ENCODE measurements at regions not wholly inside any gene's neighbourhood (a gene's known extent, or its start where the extent isn't known, plus 50 kb on each side); places are given as distances from the start of the nearest gene placed in this dataset.
"Not testable (repeated sequence)": the region's sequence is repeated elsewhere in the genome, so short reads cannot be mapped to it uniquely, and the experiment has no call there.

- H3K27ac ChIP-seq: no peak overlapping the region
- H3K27me3 ChIP-seq: no peaks in the 10 kb centered on the region
- no peak for TF ChIP-seq POLR2A (IDR thresholded peaks at IDR 0.05)
- TF ChIP-seq POLR2AphosphoS5 (IDR thresholded peaks at IDR 0.05): no peak
- TF ChIP-seq CTCF (IDR thresholded peaks at IDR 0.05): no peak
- H3K4me3 ChIP-seq: no peak overlapping the region
- H3K36me3 ChIP-seq: no peaks in the 10 kb centered on the region
- no peaks in the 10 kb centered on the region for H3K4me1 ChIP-seq
- H3K9me3 ChIP-seq: peaks cover 0 to 6% of the 10 kb centered on the region in 2 donors
- intact Hi-C loops (cut with DNase I; ENCODE audit: low total_unique reads): no loop called here
- DNase-seq (ENCODE audit: low spot score in 2 of 2): no peak
Observed at GRCh38 chr2:146709004-146709403, 1135.8 kb upstream of the ACVR2A start.

- no peak for DNase-seq (ENCODE audit: low spot score in 2 of 2)
- intact Hi-C loops (cut with DNase I; ENCODE audit: low total_unique reads): no loop called here
- H3K27ac ChIP-seq: no peak overlapping the region
- H3K9me3 ChIP-seq: peaks cover 0 to 42% of the 10 kb centered on the region in 2 donors
- no peak overlapping the region for H3K4me3 ChIP-seq
- H3K36me3 ChIP-seq: no peaks in the 10 kb centered on the region
- no peaks in the 10 kb centered on the region for H3K4me1 ChIP-seq
- TF ChIP-seq POLR2AphosphoS5 (IDR thresholded peaks at IDR 0.05): no peak
- TF ChIP-seq CTCF (IDR thresholded peaks at IDR 0.05): no peak
- no peaks in the 10 kb centered on the region for H3K27me3 ChIP-seq
Observed at GRCh38 chr2:146701183-146701582, 1143.6 kb upstream of the ACVR2A start.

GRCh38 chr2:146697307-146697706, 1147.5 kb upstream of the ACVR2A start:
- DNase-seq (ENCODE audit: low spot score in 2 of 2): no peak
- intact Hi-C loops (cut with DNase I; ENCODE audit: low total_unique reads): no loop called here
- H3K4me3 ChIP-seq: no peak overlapping the region
- peaks cover 0 to 26% of the 10 kb centered on the region in 2 donors for H3K9me3 ChIP-seq
- no peaks in the 10 kb centered on the region for H3K27me3 ChIP-seq
- TF ChIP-seq POLR2A (IDR thresholded peaks at IDR 0.05) (no peak), CTCF (IDR thresholded peaks at IDR 0.05) (no peak), POLR2AphosphoS5 (IDR thresholded peaks at IDR 0.05) (no peak)
- no peak overlapping the region for H3K27ac ChIP-seq
- no peaks in the 10 kb centered on the region for H3K4me1 ChIP-seq
- H3K36me3 ChIP-seq: no peaks in the 10 kb centered on the region

- H3K36me3 ChIP-seq; H3K4me1 ChIP-seq; intact Hi-C loops (cut with DNase I; ENCODE audit: low total_unique reads); H3K27ac ChIP-seq; H3K4me3 ChIP-seq; DNase-seq (ENCODE audit: low spot score in 2 of 2); H3K27me3 ChIP-seq: not testable (repeated sequence)
- H3K9me3 ChIP-seq: peaks cover 0 to 21% of the 10 kb centered on the region in 2 donors
Observed at GRCh38 chr2:146696787-146697186, 1148.0 kb upstream of the ACVR2A start.

- DNase-seq (ENCODE audit: low spot score in 2 of 2): no peak
- no peaks in the 10 kb centered on the region for H3K4me1 ChIP-seq
- no peak overlapping the region for H3K4me3 ChIP-seq
- no peaks in the 10 kb centered on the region for H3K36me3 ChIP-seq
- H3K9me3 ChIP-seq: no peaks in the 10 kb centered on the region
- no peak for TF ChIP-seq POLR2A (IDR thresholded peaks at IDR 0.05)
- no peak for TF ChIP-seq POLR2AphosphoS5 (IDR thresholded peaks at IDR 0.05)
- no peak for TF ChIP-seq CTCF (IDR thresholded peaks at IDR 0.05)
- intact Hi-C loops (cut with DNase I; ENCODE audit: low total_unique reads): no loop called here
- no peaks in the 10 kb centered on the region for H3K27me3 ChIP-seq
- H3K27ac ChIP-seq: no peak overlapping the region
Observed at GRCh38 chr2:146681991-146682390, 1162.8 kb upstream of the ACVR2A start.

- no peak for TF ChIP-seq CTCF (IDR thresholded peaks at IDR 0.05)
- TF ChIP-seq POLR2AphosphoS5 (IDR thresholded peaks at IDR 0.05): no peak
- no peak for TF ChIP-seq POLR2A (IDR thresholded peaks at IDR 0.05)
- no peaks in the 10 kb centered on the region for H3K9me3 ChIP-seq
- no peaks in the 10 kb centered on the region for H3K4me1 ChIP-seq
- H3K36me3 ChIP-seq: no peaks in the 10 kb centered on the region
- H3K27me3 ChIP-seq: no peaks in the 10 kb centered on the region
- intact Hi-C loops (cut with DNase I; ENCODE audit: low total_unique reads): no loop called here
- H3K4me3 ChIP-seq: no peak overlapping the region
- no peak overlapping the region for H3K27ac ChIP-seq
- DNase-seq (ENCODE audit: low spot score in 2 of 2): no peak
Observed at GRCh38 chr2:146678516-146678915, 1166.3 kb upstream of the ACVR2A start.
